ENCODE measurements at regions not wholly inside any gene's neighbourhood (a gene's known extent, or its start where the extent isn't known, plus 50 kb on each side); places are given as distances from the start of the nearest gene placed in this dataset.

- Mint-ChIP-seq H3K27me3 (ENCODE audit: insufficient read depth, unreplicated experiment) (no peaks in the 10 kb centered on the region), H3K4me1 (ENCODE audit: low read depth, unreplicated experiment) (peaks cover 12% of the 10 kb centered on the region), H3K27ac (ENCODE audit: unreplicated experiment) (no peak overlapping the region), H3K4me3 (ENCODE audit: unreplicated experiment) (no peak overlapping the region), H3K9me3 (ENCODE audit: unreplicated experiment) (no peaks in the 10 kb centered on the region), H3K36me3 (ENCODE audit: insufficient read depth, unreplicated experiment) (no peaks in the 10 kb centered on the region)
- no peak for TF ChIP-seq CTCF (IDR thresholded peaks at IDR 0.05; ENCODE audit: insufficient read depth in 1 of 2, low read depth in 1 of 2, low read length in 1 of 2, severe bottlenecking in 1 of 2, unreplicated experiment in 1 of 2)
- Histone ChIP-seq H3K36me3 (ENCODE audit: control insufficient read depth, insufficient read depth, low read length) (no peaks in the 10 kb centered on the region), H3K4me3 (ENCODE audit: low read depth, low read length) (no peak overlapping the region), H3K9me3 (peaks cover 3% of the 10 kb centered on the region; the same call in 1 of the 2 replicates), H3K27me3 (replicated peaks; ENCODE audit: control insufficient read depth, insufficient read depth, low read length) (no peaks in the 10 kb centered on the region), H3K4me1 (peaks cover 15% of the 10 kb centered on the region)
- no peak for DNase-seq
- intact Hi-C loops (cut with micrococcal nuclease; ENCODE audit: unreplicated experiment): no loop called here
- BruUV-seq (replicated peaks): no TSS peak
- ChIA-PET CTCF (no interaction called here), POLR2A (no interaction called here)
These were observed 197.5 kb upstream of the SERP2 start for GRCh38 chr13:44176173-44176572.

GRCh38 chr13:44180876-44181536 lies 192.6 kb upstream of the SERP2 start:
- Histone ChIP-seq H3K36me3 (ENCODE audit: control insufficient read depth, insufficient read depth, low read length) (no peaks in the 10 kb centered on the region), H3K9me3 (no peaks in the 10 kb centered on the region), H3K4me1 (no peaks in the 10 kb centered on the region), H3K27me3 (replicated peaks; ENCODE audit: control insufficient read depth, insufficient read depth, low read length) (no peaks in the 10 kb centered on the region), H3K4me3 (ENCODE audit: low read depth, low read length) (no peak overlapping the region)
- ChIA-PET POLR2A (no interaction called here), CTCF (no interaction called here)
- no TSS peak for BruUV-seq (replicated peaks)
- peaks cover 5% of the 10 kb centered on the region for H3K4me1 Mint-ChIP-seq (ENCODE audit: low read depth, unreplicated experiment)
- no peaks in the 10 kb centered on the region for H3K36me3 Mint-ChIP-seq (ENCODE audit: insufficient read depth, unreplicated experiment)
- H3K9me3 Mint-ChIP-seq (ENCODE audit: unreplicated experiment): peaks cover 6% of the 10 kb centered on the region
- no peak for DNase-seq
- TF ChIP-seq CTCF (IDR thresholded peaks at IDR 0.05; ENCODE audit: insufficient read depth in 1 of 2, low read depth in 1 of 2, low read length in 1 of 2, severe bottlenecking in 1 of 2, unreplicated experiment in 1 of 2): no peak
- no peak overlapping the region for H3K27ac Mint-ChIP-seq (ENCODE audit: unreplicated experiment)
- H3K4me3 Mint-ChIP-seq (ENCODE audit: unreplicated experiment): no peak overlapping the region
- no peaks in the 10 kb centered on the region for H3K27me3 Mint-ChIP-seq (ENCODE audit: insufficient read depth, unreplicated experiment)
- intact Hi-C loops (cut with micrococcal nuclease; ENCODE audit: unreplicated experiment): no loop called here

- H3K4me3 Mint-ChIP-seq (ENCODE audit: unreplicated experiment): no peak overlapping the region
- no TSS peak for BruUV-seq (replicated peaks)
These were observed 191.7 kb upstream of the SERP2 start for GRCh38 chr13:44181931-44182330.

More at GRCh38 chr13:44181931-44182330, 191.7 kb upstream of the SERP2 start:
- Mint-ChIP-seq H3K27me3 (ENCODE audit: insufficient read depth, unreplicated experiment) (no peaks in the 10 kb centered on the region), H3K4me1 (ENCODE audit: low read depth, unreplicated experiment) (no peaks in the 10 kb centered on the region), H3K9me3 (ENCODE audit: unreplicated experiment) (peaks cover 6% of the 10 kb centered on the region), H3K27ac (ENCODE audit: unreplicated experiment) (no peak overlapping the region), H3K36me3 (ENCODE audit: insufficient read depth, unreplicated experiment) (no peaks in the 10 kb centered on the region)
- Histone ChIP-seq H3K9me3 (no peaks in the 10 kb centered on the region), H3K4me3 (ENCODE audit: low read depth, low read length) (no peak overlapping the region), H3K4me1 (no peaks in the 10 kb centered on the region), H3K36me3 (ENCODE audit: control insufficient read depth, insufficient read depth, low read length) (no peaks in the 10 kb centered on the region), H3K27me3 (replicated peaks; ENCODE audit: control insufficient read depth, insufficient read depth, low read length) (no peaks in the 10 kb centered on the region)
- CTCF ChIA-PET: no interaction called here
- DNase-seq: no peak
- intact Hi-C loops (cut with micrococcal nuclease; ENCODE audit: unreplicated experiment): no loop called here
- POLR2A ChIA-PET: no interaction called here
- no peak for TF ChIP-seq CTCF (IDR thresholded peaks at IDR 0.05; ENCODE audit: insufficient read depth in 1 of 2, low read depth in 1 of 2, low read length in 1 of 2, severe bottlenecking in 1 of 2, unreplicated experiment in 1 of 2)

All from Caco-2 (cell line).